Hepatocyte (in vitro differentiated cells): ENCODE measurements at regions not wholly inside any gene's neighbourhood (a gene's known extent, or its start where the extent isn't known, plus 50 kb on each side); places are given as distances from the start of the nearest gene placed in this dataset.

ENCODE experiments used
- CTCF ChIP-seq: fragments of 200-600 bp; sonication (generic); IDR thresholded peaks from 2 replicates; pipeline ENCODE4 v1.5.1; 2016; ENCODE audit warnings: antibody characterized with exemption, mild to moderate bottlenecking; ENCODE audit not compliant: poor library complexity
- EZH2 ChIP-seq: fragments of 200-600 bp; sonication (generic); IDR thresholded peaks from 2 replicates; pipeline ENCODE4 v1.6.1; 2016; ENCODE audit warnings: antibody characterized with exemption, mild to moderate bottlenecking, borderline replicate concordance

GRCh38 chr18:5606951-5607350 lies 63.2 kb upstream of the EPB41L3 start:
- TF ChIP-seq CTCF (no peak), EZH2 (no peak)
